ENCODE measurements at regions not wholly inside any gene's neighbourhood (a gene's known extent, or its start where the extent isn't known, plus 50 kb on each side); places are given as distances from the start of the nearest gene placed in this dataset.

DNA sequence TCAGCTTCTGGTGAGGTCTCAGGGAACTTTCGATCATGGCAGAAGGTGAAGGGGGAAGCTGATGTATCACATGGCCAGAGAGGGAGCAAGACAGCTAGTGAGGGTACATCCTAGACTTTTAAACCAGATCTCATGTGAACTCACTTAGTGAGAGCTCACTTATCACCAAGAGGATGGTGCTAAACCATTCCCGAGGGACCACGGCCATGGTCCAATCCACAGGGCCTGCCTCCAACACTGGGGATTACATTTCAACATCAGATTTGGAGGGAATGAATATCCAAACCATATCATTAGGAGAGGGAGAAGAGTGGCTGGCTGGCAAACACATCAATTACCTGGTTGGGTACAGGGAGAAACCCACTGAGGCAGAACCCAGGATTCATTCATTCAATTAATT, 75.7 kb upstream of the HAAO start:
- DNase-seq (ENCODE audit: low spot score) = no peak

DNA sequence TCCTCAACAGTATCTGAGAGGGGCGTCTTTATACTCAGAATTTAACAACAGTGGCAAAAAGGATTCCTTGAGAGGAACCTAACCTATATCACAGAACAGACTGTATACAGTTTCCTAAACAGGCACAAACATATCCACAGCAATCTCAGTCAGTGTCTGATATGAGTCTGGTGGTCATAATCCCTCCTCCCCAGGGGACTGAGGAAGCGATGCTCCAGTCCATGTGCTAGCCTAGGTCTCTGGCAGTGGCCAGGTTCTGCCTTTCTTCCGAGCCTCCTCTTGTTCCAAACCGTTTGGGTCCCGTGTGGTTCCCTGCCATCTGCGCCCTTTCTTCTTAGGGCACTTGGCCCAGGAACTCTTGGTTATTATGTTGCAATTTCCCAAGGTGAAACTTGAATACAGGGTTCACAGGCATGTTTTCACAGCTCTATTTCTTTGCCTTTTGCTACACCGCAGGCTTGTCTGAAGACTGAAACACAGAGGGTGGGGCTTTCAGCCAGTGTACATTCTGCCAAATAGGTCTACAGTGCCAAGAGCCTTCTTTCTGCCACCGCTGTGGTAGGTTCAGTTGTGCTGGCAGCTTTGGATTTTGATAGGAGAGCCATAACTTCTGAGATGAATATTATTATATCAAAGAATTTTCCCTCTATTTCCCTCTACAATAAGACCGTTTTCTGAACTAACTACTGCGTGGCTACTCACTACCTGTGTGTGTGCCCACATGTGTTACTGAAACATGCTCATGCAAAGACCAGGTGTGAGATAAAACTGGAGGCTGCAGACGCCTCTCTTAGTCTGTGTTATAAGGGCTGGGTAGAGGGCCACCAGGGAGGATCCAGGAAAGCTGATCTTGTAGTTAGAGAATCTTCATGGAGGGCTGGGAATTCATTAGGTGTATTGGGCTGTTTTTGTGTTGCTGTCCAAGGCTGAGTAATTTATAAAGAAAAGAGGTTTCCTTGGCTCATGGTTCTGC, 75.0 kb upstream of the HAAO start:
- DNase-seq (ENCODE audit: low spot score) = no peak

DNA sequence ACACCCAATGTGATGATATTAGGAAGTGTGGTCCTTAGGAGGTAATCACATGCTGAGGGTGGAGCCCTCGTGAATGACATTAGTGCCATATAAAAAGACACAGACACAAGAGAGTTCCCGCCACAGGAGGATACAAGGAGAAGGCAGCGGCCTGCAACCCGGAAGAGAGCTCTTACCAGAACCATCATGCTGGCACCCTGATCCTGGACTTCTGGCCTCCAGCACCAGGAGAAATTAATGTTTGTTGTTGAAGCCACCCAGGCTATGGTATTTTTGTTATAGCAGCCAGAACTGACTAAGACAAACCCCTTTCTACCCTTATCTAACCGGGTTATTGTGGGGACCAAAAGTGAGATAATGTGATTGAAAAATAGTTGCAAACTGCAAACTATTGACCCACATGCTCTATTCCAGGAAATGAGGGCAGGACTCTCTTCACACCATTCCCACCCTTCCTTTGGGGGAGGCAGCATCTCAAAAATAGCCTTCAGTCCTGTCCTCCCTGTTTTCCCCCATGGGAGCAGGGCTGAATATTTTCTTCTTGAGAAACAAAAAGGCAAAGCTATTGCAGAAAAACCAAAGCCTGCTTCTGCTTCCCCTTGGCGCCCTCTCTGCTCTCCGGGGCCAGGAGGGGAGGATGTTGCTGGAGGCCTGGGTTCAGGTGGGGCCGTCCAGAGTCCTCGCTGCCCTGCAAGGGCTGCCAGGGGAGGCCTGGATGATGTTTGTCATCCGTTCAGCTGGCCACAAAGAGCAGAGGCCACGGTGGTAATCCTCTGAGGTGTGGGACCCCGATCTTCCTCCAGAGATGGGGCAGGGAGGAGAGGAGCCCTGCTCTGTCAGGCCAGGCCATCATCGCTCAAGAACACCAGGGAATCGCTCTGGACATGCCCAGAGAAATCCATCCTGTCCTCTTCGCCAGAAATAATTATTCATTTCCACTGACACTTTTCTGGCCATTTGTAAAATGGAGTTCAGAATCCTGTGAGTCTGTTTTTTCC, 73.8 kb upstream of the HAAO start:
- no peak for DNase-seq (ENCODE audit: low spot score)

DNA sequence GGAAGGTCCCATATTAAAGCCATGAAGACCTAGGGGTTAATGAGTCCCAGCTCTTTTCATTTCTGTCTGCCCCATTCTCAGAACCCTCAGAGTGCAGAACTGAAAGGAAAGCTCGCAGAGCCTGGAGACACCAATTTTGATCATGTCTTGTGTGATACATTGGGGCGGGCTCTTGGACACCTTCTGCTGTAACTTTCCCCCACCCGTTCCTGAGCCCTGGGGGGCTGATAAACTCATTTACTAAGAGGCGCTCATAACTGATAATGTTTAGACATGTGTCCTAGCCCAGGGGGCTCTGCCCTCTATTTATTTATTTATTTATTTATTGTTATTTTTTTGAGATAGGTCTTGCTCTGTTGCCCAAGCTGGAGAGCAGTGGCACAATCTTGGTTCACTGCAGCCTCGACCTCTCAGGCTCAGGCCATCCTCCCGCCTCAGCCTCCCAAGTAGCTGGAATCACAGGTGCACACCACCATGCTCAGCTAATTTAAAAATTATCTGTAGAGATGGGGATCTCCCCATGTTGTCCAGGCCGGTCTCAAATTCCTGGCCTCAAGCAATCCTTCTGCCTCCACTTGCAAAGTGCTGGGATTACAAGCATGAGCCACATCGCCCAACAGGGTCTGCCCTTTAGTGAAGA, 72.4 kb upstream of the HAAO start:
- DNase-seq (ENCODE audit: low spot score) = no peak

DNA sequence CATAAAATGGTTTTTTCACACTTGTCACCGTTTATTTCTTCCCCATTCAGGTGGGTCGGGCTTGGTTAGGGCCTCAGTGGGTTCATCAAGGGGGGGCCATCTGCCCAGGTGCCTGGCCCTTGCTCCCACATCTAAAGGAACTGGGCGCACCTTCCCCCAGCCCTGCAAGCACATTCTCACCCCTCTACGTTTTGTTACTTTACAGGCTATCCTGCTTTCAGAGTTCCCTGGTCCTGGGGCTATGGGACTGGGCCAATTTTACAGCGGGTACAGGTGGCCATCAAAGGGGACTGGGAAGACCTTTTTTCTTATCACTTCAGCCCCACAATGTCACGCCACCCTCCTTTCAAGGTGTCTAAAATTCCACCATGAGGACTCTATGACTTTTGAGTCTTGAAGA, 71.8 kb upstream of the HAAO start:
- DNase-seq (ENCODE audit: low spot score) = no peak

DNA sequence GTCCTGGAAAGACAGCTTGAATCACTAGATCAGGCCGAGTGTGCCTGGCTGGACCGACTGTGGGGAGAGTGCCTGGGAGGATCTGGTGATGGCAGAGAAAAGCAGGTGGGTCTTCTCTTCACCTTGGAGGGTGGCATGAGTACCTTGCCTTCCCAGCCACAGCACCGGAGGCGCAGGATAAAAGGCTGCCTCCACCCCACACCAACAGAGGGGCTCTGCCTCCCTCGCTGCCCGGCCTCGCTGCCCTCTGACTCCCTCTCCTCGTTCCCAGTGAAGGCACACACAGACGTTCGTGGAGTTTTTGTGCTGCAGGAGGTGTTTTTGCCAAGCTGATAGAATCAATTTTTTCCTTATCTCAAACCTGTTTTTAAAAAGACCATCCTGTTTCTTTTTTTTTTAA, 71.4 kb upstream of the HAAO start:
- DNase-seq (ENCODE audit: low spot score) = no peak

DNA sequence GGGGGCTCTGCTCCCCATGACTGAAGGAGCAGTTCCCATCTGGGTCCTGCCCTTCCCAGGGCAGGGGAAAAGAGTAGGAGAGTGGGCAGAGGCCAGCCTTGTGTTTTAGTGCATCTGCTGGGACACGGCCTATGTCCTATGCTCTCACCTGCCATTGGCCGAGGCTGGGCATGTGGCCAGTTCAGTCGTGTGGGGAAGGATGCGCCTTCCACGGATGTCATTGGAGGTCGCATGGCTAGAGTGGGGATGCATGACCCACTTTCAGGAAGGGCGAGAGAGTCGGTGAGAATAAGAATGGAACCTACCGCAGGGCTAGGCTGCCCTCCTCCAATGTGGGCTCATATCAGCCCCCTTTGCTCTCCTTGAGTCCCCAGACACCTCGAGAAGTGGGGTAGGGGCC, 70.9 kb upstream of the HAAO start:
- no peak for DNase-seq (ENCODE audit: low spot score)

DNA sequence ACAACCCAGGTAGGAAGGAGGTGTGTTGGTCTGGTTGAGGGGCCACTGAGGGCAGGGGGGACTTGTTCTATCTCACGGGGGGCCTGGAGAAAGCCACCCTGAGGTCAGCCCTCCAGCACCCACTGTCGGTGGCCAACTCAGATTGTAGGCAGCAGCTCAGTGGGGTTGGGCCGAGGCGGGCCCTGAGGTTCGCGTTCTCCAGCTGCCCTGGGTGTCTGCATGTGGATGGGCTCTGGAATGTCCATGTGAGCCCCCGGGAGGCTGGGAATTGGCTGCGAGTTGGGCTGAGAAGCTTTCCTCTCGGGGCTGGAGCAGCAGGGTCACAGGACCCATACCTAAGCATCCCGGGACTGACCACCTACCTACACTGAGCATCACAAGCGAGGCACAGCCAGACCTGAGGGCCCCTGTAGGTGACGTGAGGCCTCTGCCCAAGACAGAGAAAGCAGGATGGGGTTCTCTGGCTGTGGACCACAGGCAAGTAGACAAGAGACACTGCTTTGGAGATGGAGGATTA, 70.3 kb upstream of the HAAO start:
- no peak for DNase-seq (ENCODE audit: low spot score)

DNA sequence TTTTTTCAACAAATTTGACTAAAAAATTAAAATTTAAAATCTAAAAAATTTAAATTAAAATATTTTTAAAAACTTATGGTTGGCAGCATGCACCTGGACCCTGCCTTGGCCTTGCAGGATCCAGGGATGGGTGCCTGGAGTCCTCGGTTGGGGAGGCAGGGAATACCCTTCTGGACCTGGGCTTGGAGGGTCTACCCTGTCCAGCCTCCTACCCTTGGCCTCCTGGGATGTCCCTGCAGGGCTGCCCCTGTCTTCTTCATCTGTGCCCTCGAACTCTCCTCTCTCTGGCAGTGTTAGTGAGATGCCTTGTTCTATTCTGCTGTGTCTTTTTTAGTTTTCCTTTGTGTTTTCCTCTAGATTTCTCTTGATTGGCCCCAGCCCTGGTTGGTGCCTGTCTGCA, 68.9 kb upstream of the HAAO start:
- DNase-seq (ENCODE audit: low spot score) = no peak

DNA sequence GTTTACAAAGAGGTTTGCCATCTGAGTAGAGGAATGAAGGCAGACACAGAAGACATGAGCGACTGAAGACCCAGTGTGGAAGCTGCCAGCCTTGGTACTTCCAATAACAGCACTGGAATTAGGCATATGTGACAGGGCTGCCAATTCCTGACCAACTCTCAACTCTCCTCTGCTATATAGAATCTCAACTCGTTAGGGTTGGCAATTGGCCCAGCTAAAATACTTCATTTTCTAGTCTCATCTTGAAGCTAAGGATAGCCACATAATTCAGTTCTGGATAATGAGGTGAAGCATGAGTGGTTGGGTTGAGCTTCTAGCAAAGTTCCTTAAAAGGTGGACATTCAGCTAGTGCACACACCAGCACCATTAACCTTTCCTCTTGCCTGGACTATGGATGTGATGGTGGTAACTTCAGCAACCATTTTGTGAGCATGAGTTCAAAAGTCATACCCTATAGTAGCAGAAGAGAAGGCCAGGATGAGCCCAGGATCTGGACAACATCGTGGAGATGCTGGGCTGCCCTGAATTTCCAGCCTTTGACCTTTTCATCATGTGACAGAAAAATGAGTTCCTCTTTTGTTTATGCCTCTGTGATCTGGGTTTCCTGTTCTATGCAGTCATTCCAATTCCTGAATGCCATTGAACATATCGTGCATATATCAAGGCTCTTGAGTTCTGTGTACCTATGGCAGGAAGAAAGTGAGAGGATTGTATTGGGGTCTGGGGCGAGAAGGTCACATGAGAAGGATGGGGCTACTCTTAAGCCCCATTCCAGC, 68.1 kb upstream of the HAAO start:
- no peak for DNase-seq (ENCODE audit: low spot score)

DNA sequence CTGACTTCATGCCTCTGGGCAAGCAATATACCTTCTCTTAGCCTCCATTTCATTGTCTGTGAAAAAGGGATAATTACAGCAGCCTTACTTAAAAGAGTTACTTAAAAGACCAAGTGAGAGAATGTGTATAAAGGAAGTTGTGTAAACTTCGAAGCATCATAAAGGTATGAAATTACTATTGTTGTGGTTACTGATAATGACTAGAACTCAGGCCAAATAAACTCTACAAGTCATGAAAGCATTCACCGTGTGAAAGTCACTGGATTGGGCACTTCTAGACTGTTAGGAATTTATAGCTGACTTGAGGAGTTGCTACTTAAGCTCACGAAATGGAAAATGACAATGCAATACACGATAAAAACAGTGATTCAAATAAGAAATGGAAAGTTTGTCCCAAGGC, 67.4 kb upstream of the HAAO start:
- DNase-seq (ENCODE audit: low spot score) = no peak

DNA sequence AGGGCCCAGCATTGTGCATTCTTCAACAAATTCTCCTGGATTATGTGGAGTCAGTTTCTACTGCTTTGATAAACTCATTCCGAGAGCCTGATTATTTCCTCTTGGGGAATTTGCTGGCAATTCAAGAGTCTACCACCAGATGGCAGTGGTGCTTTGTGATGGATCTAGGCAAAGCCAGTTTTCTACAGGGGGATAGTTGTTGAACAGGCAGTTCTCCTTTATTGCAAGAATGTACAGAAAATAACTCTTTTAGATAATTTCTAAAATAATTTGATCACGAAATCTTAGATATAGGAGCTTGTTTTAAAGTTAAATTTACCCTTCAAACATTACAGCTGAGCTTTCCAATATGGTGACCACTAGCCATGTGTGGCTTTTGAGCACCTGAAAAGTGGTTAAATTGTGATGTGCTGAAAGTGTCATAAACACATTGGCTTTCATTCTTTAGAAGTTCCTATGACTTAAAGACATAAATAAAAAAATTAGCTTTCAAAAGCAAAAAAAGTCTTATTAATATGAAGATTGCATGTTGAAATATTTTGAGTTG, 66.7 kb upstream of the HAAO start:
- no peak for DNase-seq (ENCODE audit: low spot score)

DNA sequence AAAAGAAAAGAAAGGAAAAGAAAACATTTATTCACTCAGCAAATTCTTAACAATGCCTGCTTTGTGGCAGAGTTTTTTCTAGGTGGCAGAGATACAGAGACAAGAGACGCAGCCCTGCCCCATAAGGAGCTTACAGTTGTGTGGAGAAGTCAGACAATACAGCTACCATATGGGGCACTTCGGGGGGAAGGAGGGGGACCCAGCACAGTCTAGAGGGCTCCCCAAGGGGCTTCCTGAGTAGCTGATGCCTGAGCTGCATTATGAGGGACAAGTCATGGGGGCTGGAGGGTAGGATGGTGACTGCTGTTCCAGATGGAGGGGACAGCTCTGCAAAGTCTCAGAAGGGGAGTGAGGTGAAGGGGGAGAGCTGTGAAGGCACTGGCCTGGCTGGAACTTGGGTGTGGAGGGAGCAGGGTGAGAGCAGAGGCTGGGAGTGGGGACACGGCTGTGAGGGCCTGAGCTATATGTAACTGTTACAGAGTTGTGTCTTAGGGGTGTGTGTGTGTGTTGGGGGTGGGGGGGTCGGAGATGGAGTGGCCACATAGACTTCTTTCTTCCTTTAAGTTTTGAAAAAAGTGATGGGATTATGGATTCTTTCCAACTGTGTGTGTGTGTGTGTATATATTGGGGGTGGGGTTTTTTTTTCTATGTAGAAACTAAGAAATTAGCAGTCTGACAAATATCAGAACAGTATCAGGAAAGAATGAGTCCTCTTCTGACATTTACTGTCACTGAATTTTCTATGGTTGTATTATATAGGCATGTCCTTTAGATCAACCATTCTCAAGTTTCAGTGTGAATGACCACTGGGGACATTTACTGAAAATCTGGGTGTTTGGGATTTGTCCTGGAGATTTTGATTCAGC, 66.0 kb upstream of the HAAO start:
- no peak for DNase-seq (ENCODE audit: low spot score)

DNA sequence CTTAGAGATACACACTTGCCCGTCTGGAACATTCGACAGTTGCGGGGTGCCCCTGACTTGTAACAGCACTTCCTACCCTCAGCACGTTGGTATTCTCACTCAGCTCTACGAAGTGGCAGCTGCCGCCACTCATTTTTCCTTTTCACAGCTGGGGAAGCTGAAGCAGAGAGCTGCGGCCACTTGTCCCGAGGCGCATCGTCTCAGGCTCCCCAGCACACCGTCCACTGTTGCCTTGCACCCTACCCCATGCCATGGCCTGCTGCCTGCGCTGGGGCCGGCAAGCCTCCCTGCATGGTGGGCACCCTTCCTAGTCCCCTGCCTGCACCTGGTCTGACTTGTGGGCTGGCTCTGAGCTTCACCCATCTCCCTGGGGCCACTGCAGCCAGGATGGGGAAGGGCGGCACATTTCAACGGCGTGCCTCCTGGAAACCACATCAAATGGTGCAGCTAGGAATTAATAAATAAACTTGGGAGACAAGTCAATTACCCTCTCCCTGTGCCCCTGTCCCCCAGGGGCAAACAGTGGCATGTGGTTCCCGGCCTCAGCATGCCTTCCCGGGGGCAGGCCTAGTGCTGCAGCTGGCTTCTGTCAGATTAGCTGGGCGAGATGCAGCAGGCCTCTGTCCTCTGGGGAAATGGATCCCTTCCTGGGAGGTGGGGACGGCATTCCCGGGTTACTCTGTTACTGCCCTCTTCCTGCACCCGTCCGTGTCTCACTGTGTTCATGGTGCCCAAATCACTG, 64.7 kb upstream of the HAAO start:
- no peak for DNase-seq (ENCODE audit: low spot score)

DNA sequence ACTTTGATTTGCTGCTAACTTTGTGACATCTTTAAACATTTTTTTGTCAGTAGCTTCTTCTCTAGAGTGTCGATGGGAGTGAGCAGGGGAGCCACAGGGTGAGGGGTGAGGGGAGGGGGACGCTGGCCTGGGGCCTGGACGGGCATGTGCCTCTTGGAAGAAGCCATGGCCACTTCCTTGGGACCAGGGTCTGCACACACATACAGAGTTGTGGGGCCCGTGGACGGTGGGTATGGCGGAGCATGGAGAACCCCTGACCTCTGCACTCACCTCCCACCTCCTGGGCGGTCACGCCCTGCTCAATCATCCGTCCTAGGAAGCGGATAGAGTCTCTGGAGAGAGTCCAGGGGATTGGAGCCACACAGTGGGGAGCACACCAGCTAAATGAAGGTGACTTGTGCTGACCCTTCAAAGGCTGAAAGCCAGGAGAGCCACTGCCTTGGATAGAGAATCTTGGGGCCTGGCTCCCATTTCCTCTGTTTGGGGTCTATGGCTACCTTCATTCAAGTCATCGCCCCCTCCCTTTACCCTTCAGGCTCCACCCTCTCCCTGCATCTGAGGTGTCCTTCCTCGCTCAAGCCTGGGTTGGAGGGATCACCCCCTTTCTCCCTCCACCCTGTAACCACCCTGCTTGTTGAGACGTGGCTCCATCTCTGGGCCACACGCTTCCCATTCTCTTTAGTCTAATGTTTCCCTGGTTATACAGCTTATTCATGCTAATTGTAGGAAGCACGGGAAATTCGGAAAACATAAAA, 63.9 kb upstream of the HAAO start:
- no peak for DNase-seq (ENCODE audit: low spot score)

DNA sequence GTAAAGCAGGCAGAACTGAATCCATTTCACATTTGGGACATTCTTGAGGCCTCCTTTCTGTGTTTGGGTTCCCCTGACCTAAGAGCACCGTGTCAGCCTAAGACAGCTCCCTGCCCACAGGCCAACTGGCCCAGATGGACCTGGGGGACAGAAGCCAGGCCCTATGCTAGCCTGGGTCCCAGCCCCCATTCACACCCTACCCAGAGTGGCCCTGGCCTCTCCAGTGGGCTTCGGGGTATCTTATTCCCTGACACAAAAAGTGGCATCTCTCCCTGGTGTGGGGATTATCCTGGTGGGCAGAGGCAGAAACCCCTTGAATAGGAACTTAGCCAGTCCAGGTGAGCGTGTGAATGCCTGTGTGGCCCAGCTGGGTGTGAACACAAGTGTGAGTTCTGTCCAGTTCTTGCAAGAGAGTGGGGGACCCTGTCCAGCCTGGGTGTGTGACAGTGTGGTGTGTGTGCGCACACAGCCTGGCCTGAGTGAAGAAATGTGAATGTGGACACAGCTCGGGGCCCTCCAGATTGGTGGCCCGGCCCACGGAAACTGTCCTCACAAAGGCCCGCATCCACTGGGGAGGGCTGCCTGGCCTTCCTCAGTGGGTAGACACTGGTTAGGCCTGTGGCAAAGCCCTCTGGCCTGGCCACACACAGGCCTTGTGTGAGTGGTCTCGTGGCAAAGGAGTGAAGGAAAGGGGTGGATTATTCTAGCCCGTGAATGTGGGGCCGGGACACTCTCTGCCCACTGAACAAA, 63.0 kb upstream of the HAAO start:
- DNase-seq (ENCODE audit: low spot score) = no peak

DNA sequence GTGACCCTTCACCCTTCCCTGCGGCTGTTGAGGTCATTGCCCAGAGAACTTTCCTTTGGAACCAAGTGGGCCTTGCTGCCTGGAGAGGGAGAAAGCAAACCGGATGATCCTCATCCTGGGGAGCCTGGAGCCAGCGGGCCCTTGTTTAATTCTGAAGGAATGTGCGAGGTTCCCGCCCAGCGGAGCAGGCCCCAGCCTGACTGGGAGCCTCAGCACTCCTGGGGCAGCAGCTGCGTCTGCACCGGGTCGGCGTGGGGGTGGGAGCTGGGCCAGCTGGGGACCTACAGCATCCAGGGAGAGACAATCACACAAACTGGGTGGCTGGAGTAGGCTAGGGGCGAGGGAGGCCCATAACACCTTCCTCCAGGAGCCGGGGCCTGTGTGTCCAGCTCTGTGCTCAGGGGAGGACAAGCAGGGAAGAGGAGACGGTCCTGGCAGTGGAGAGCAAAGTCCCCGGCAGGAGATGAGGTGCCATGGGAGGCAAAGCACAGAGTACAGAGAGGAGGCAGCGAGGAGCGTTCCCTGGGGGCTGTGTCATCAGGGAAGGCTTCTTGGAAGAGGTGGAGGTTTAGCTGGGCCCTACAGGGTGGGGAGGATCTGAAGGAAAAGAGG, 61.9 kb upstream of the HAAO start:
- no peak for DNase-seq (ENCODE audit: low spot score)
